Left ventricle myocardium inferior (tissue), 1 donor: ENCODE measurements at regions not wholly inside any gene's neighbourhood (a gene's known extent, or its start where the extent isn't known, plus 50 kb on each side); places are given as distances from the start of the nearest gene placed in this dataset.
"Not testable (repeated sequence)": the region's sequence is repeated elsewhere in the genome, so short reads cannot be mapped to it uniquely, and the experiment has no call there.

ENCODE experiments used
- DNase-seq: peaks from one replicate; pipeline ENCODE4 v3.0.0-alpha.2; 2020
- H3K27ac ChIP-seq: fragments of 200-600 bp; replicated peaks from 2 replicates; pipeline ENCODE4 v1.8.0; 2021
- H3K27me3 ChIP-seq: fragments of 200-600 bp; 2 replicates; pipeline ENCODE4 v1.8.0; 2021; ENCODE audit warnings: low read depth
- H3K36me3 ChIP-seq: fragments of 200-600 bp; 2 replicates; pipeline ENCODE4 v1.8.0; 2021
- H3K4me1 ChIP-seq: fragments of 200-600 bp; 2 replicates; pipeline ENCODE4 v1.8.0; 2021
- H3K4me3 ChIP-seq: fragments of 200-600 bp; 2 replicates; pipeline ENCODE4 v1.8.0; 2021; ENCODE audit warnings: mild to moderate bottlenecking, moderate library complexity
- H3K9me3 ChIP-seq: fragments of 200-600 bp; replicated peaks from 2 replicates; pipeline ENCODE4 v1.8.0; 2021
- intact Hi-C: fragments of 100-400 bp; cut with micrococcal nuclease; formaldehyde crosslinking; loops from one replicate; pipeline ENCODE4 v1.11.0; 2022
- TF ChIP-seq, protein P1 (sequence below): fragments of 200-600 bp; IDR thresholded peaks from 2 replicates; pipeline ENCODE4 v1.8.0; 2021; ENCODE audit warnings: antibody characterized with exemption, mild to moderate bottlenecking, borderline replicate concordance
- donor health status: DM: no; HTN: yes; CAD: no; lungs with severe emphysema.

DNA sequence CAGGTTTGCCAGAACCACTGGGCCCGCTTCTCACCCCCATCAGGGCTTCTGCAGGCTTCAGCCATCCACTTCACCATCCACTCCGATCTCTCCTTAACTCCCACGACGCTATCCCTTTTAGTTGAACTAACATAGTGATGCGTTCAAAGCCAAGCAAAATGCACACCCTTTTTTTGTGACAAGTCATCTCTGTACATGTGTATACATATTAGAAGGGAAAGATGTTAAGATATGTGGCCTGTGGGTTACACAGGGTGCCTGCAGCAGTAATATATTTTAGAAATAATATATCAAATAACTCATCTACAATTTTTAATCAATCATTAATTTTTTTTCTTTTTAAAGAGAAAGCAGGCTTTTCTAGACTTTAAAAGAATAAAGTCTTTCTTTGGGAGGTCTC, 114.6 kb downstream of the NBPF12 start:
- H3K4me3 ChIP-seq, result no peak overlapping the region
- H3K4me1 ChIP-seq, result no peaks in the 10 kb centered on the region
- H3K9me3 ChIP-seq, result peaks cover 5% of the 10 kb centered on the region
- H3K27me3 ChIP-seq, result peaks cover 38% of the 10 kb centered on the region
- H3K27ac ChIP-seq, result no peak overlapping the region
- intact Hi-C loops, result no loop called here
- TF ChIP-seq, protein P1, sequence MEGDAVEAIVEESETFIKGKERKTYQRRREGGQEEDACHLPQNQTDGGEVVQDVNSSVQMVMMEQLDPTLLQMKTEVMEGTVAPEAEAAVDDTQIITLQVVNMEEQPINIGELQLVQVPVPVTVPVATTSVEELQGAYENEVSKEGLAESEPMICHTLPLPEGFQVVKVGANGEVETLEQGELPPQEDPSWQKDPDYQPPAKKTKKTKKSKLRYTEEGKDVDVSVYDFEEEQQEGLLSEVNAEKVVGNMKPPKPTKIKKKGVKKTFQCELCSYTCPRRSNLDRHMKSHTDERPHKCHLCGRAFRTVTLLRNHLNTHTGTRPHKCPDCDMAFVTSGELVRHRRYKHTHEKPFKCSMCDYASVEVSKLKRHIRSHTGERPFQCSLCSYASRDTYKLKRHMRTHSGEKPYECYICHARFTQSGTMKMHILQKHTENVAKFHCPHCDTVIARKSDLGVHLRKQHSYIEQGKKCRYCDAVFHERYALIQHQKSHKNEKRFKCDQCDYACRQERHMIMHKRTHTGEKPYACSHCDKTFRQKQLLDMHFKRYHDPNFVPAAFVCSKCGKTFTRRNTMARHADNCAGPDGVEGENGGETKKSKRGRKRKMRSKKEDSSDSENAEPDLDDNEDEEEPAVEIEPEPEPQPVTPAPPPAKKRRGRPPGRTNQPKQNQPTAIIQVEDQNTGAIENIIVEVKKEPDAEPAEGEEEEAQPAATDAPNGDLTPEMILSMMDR, result no peak
- DNase-seq, result no peak
- H3K36me3 ChIP-seq, result no peaks in the 10 kb centered on the region

DNA sequence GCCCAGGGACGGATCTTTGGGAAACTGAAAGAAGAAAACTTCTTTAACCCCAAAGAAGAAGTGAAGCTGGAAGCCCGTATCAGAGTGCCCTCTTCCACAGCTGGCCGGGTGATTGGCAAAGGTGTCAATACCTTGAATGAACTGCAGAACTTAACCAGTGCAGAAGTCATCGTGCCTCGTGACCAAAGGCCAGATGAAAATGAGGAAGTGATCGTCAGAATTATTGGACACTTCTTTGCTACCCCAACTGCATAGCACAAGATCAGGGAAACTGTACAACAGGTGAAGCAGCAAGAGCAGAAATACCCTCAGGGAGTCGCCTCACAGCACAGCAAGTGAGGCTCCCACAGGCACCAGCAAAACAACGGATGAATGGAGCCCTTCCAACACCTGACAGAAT, 114.0 kb downstream of the NBPF12 start:
- Histone ChIP-seq H3K4me1 (no peaks in the 10 kb centered on the region), H3K9me3 (no peaks in the 10 kb centered on the region), H3K27me3 (peaks cover 38% of the 10 kb centered on the region), H3K36me3 (no peaks in the 10 kb centered on the region), H3K27ac (no peak overlapping the region), H3K4me3 (no peak overlapping the region)
- intact Hi-C loops, result no loop called here
- DNase-seq, result no peak
- TF ChIP-seq, protein P1, result no peak

GRCh38 chr1:147051136-147051535, 113.0 kb downstream of the NBPF12 start:
- TF ChIP-seq, protein P1, result no peak
- Histone ChIP-seq H3K9me3 (no peaks in the 10 kb centered on the region), H3K4me1 (no peaks in the 10 kb centered on the region), H3K36me3 (no peaks in the 10 kb centered on the region), H3K27ac (no peak overlapping the region), H3K27me3 (peaks cover 35% of the 10 kb centered on the region), H3K4me3 (no peak overlapping the region)
- intact Hi-C loops, result no loop called here
- no peak for DNase-seq

- Histone ChIP-seq H3K27me3 (peaks cover 32% of the 10 kb centered on the region), H3K27ac (no peak overlapping the region), H3K4me3 (no peak overlapping the region), H3K9me3 (no peaks in the 10 kb centered on the region), H3K4me1 (no peaks in the 10 kb centered on the region), H3K36me3 (no peaks in the 10 kb centered on the region)
- intact Hi-C loops, result no loop called here
- DNase-seq, result no peak
- TF ChIP-seq, protein P1, result no peak
Observed at GRCh38 chr1:147050654-147051053, 112.5 kb downstream of the NBPF12 start.

DNA sequence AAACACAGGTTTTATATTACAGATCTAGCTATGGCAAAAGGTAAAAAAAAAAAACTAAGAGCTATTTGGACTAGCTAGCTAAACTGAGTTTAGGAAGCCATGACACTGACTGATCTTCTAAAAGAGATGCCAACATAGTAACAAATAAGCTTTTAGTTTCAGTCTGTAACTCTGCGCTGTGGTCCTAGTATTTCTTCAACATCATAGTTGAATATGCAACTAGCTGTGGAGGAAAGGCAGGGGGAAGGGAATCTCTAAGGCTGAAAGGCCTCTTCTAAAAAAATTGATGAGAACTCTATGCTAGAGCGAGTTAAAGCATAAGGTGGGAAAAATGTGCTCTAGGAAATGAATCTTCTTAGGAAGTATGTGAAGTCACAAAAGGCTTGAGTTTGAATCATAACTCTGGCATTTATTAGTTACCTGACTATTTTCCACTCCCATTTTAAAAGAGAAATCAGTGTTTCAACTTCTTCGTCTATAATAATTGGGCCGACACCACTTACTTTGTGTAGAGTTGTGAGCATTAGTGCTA, 108.8 kb downstream of the NBPF12 start:
- H3K4me1 ChIP-seq, intact Hi-C loops, DNase-seq, H3K4me3 ChIP-seq, H3K36me3 ChIP-seq, H3K27ac ChIP-seq, H3K9me3 ChIP-seq: not testable (repeated sequence)
- H3K27me3 ChIP-seq, result peaks cover 31% of the 10 kb centered on the region

DNA sequence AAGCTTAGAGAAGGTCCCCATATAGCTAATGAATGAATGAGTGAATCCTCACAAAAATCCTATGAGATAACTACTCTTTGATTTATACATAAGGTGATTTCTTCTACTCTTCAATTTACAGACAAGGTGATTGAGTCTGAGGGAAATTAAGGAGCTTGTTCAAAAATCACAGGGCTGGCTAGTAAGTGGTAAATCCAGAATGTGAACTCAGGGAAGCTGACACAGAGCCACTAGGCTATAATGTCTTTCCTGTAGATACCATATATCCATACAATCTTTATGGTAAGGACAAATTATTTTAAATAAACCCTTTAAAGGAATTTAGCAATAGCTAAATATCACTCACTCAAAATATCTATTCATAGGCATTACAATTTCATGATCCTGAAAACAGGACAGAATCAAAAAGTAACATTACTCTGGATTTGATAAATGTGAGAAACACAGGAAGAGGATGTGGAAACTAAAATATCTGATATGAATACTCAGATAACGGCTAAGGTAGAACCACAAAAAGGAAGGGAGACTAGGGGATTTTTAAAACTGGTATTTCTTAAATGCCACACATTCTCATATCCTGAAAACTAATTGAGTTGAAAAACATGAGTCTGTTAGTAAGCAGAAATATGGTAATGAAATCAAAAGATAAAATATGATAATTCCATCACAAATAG, 108.2 kb downstream of the NBPF12 start:
- no peaks in the 10 kb centered on the region for H3K36me3 ChIP-seq
- no peak overlapping the region for H3K27ac ChIP-seq
- H3K4me3 ChIP-seq, result no peak overlapping the region
- intact Hi-C loops, result no loop called here
- peaks cover 30% of the 10 kb centered on the region for H3K27me3 ChIP-seq
- TF ChIP-seq, protein P1, result no peak
- no peaks in the 10 kb centered on the region for H3K4me1 ChIP-seq
- H3K9me3 ChIP-seq, result no peaks in the 10 kb centered on the region
- no peak for DNase-seq
